ENCODE measurements at regions not wholly inside any gene's neighbourhood (a gene's known extent, or its start where the extent isn't known, plus 50 kb on each side); places are given as distances from the start of the nearest gene placed in this dataset.

DNA sequence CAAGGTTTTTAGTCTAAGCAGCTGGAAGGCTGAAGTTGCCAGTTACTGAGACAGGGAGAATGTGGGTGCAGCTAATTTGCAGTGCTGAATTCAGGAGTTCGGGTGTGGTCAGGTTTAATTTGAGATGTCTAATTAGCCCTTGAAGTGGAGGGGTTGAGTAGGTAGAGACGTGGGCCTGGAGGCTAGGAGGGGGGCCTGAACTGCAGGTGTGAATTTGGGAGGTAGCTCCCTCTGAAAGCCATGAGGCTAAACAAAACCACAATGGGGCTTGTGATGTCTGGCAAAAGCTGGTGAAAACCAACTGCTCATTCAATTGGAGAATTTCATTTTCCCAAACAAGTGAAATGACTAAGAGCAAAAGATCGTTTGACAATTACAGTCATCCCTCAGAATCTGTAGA lies 246.0 kb upstream of the NFE2L3 start:
- no peaks in the 10 kb centered on the region for H3K4me1 ChIP-seq (ENCODE audit: control insufficient read depth, extremely low read depth, insufficient read depth, low read length)
- peaks cover 0 to 3% of the 10 kb centered on the region in 2 experiments for H3K27me3 ChIP-seq (ENCODE audit: control insufficient read depth in 2 of 2, insufficient read depth in 2 of 2, low read length in 2 of 2)
- TF ChIP-seq, protein P1, sequence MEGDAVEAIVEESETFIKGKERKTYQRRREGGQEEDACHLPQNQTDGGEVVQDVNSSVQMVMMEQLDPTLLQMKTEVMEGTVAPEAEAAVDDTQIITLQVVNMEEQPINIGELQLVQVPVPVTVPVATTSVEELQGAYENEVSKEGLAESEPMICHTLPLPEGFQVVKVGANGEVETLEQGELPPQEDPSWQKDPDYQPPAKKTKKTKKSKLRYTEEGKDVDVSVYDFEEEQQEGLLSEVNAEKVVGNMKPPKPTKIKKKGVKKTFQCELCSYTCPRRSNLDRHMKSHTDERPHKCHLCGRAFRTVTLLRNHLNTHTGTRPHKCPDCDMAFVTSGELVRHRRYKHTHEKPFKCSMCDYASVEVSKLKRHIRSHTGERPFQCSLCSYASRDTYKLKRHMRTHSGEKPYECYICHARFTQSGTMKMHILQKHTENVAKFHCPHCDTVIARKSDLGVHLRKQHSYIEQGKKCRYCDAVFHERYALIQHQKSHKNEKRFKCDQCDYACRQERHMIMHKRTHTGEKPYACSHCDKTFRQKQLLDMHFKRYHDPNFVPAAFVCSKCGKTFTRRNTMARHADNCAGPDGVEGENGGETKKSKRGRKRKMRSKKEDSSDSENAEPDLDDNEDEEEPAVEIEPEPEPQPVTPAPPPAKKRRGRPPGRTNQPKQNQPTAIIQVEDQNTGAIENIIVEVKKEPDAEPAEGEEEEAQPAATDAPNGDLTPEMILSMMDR (IDR thresholded peaks at IDR 0.05; ENCODE audit: extremely low read depth in 1 of 2, insufficient read depth in 1 of 2, low read depth in 1 of 2, low read length in 2 of 2), result no peak
- TF ChIP-seq POLR2AphosphoS5 (IDR thresholded peaks at IDR 0.05; ENCODE audit: insufficient read depth, low read depth, low read length) (no peak), MYC (IDR thresholded peaks at IDR 0.05; ENCODE audit: low read depth, low read length) (no peak), FOS (IDR thresholded peaks at IDR 0.05; ENCODE audit: borderline replicate concordance, insufficient read depth, low read length) (no peak), POLR2A (IDR thresholded peaks at IDR 0.05; ENCODE audit: low read depth, low read length) (no peak), JUN (IDR thresholded peaks at IDR 0.05; ENCODE audit: borderline replicate concordance, insufficient read depth, insufficient read length, low read depth) (no peak), GATA2 (IDR thresholded peaks at IDR 0.05; ENCODE audit: insufficient read depth, insufficient read length, low read depth, low read length) (no peak), EZH2 (IDR thresholded peaks at IDR 0.05; ENCODE audit: borderline replicate concordance, low read depth, low read length, severe bottlenecking) (no peak)
- TF ChIP-seq, protein P2, sequence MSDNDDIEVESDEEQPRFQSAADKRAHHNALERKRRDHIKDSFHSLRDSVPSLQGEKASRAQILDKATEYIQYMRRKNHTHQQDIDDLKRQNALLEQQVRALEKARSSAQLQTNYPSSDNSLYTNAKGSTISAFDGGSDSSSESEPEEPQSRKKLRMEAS (IDR thresholded peaks at IDR 0.05; ENCODE audit: insufficient read depth, insufficient read length), result no peak
- no peak overlapping the region for H3K27ac ChIP-seq (ENCODE audit: insufficient read depth, low read depth, low read length)
- ChIA-PET POLR2A (no interaction called here), CTCF (interaction anchor here (1.1 to 3.0 kb wide), 4 partner anchors 10 to 459 kb away, joined by 3 to 17 read pairs (median 4); no protein-coding TSS in a partner anchor)
- no peaks in the 10 kb centered on the region for H3K79me2 ChIP-seq (ENCODE audit: control insufficient read depth, insufficient read depth, low read length)
- dilution Hi-C loops (cut with MboI; ENCODE audit: extremely low pct_ligation_motif_present, low sequenced_read_pairs) (no loop called here), intact Hi-C loops (cut with micrococcal nuclease) (no loop called here)
- H4K20me1 ChIP-seq (replicated peaks; ENCODE audit: control insufficient read depth, extremely low read depth, insufficient read depth, low read length), result no peaks in the 10 kb centered on the region
- no peaks in the 10 kb centered on the region for H3K36me3 ChIP-seq (ENCODE audit: control insufficient read depth in 2 of 2, extremely low read depth in 1 of 2, insufficient read depth in 2 of 2, low read length in 2 of 2)
- H3K9me1 ChIP-seq (replicated peaks; ENCODE audit: control insufficient read depth, extremely low read depth, insufficient read depth, low read length), result no peaks in the 10 kb centered on the region
- no TSS peak for BruUV-seq (replicated peaks)
- H3K9me3 ChIP-seq (replicated peaks; ENCODE audit: control insufficient read depth, insufficient read depth, low read length), result no peaks in the 10 kb centered on the region
- DNase-seq (ENCODE audit: low read depth, low spot score), result no peak
- no peak for FAIRE-seq
- no peak overlapping the region for H2AFZ ChIP-seq (ENCODE audit: low read depth, low read length)
- no peak overlapping the region for H3K9ac ChIP-seq (replicated peaks; ENCODE audit: extremely low read depth, insufficient read depth, low read length)
- H3K4me2 ChIP-seq (ENCODE audit: insufficient read depth, low read length), result no peak overlapping the region
- H3K4me3 ChIP-seq (replicated peaks in 1 of 3; ENCODE audit: insufficient read depth in 1 of 3, low read depth in 1 of 3, low read length in 3 of 3), result no peak overlapping the region
